ENCODE measurements at regions not wholly inside any gene's neighbourhood (a gene's known extent, or its start where the extent isn't known, plus 50 kb on each side); places are given as distances from the start of the nearest gene placed in this dataset.

- Histone ChIP-seq H3K79me2 (ENCODE audit: insufficient read depth, low read depth) (no peaks in the 10 kb centered on the region), H3K4me2 (no peak overlapping the region), H2AFZ (ENCODE audit: low read depth) (no peak overlapping the region), H3K27me3 (ENCODE audit: insufficient read depth, low read depth) (no peaks in the 10 kb centered on the region), H3K27ac (no peak overlapping the region), H3K4me3 (IDR thresholded peaks at IDR 0.05; ENCODE audit: insufficient read depth, low read depth, low read length) (no peak overlapping the region), H3K4me1 (ENCODE audit: low read depth, poor library complexity, severe bottlenecking) (peaks cover 29% of the 10 kb centered on the region), H3K9ac (no peak overlapping the region), H4K20me1 (ENCODE audit: insufficient read depth) (no peaks in the 10 kb centered on the region), H3K36me3 (ENCODE audit: insufficient read depth) (no peaks in the 10 kb centered on the region)
- no peak for TF ChIP-seq CTCF (conservative IDR thresholded peaks at IDR 0.05; ENCODE audit: low read depth, low read length)
These were observed 184.0 kb upstream of the TBL1X start for GRCh38 chrX:9280831-9281230.

- H3K27me3 ChIP-seq (ENCODE audit: insufficient read depth, low read depth): no peaks in the 10 kb centered on the region
- H3K27ac ChIP-seq: no peak overlapping the region
- TF ChIP-seq CTCF (conservative IDR thresholded peaks at IDR 0.05; ENCODE audit: low read depth, low read length): no peak
- no peaks in the 10 kb centered on the region for H3K36me3 ChIP-seq (ENCODE audit: insufficient read depth)
- no peaks in the 10 kb centered on the region for H4K20me1 ChIP-seq (ENCODE audit: insufficient read depth)
- H3K4me2 ChIP-seq: no peak overlapping the region
- H3K79me2 ChIP-seq (ENCODE audit: insufficient read depth, low read depth): no peaks in the 10 kb centered on the region
- H3K4me1 ChIP-seq (ENCODE audit: low read depth, poor library complexity, severe bottlenecking): peaks cover 29% of the 10 kb centered on the region
- H2AFZ ChIP-seq (ENCODE audit: low read depth): no peak overlapping the region
- H3K9ac ChIP-seq: no peak overlapping the region
- H3K4me3 ChIP-seq (IDR thresholded peaks at IDR 0.05; ENCODE audit: insufficient read depth, low read depth, low read length): no peak overlapping the region
These were observed 182.5 kb upstream of the TBL1X start for GRCh38 chrX:9282325-9282724.

GRCh38 chrX:9285342-9285771, 179.5 kb upstream of the TBL1X start:
- H3K27ac ChIP-seq: no peak overlapping the region
- no peak overlapping the region for H3K4me3 ChIP-seq (IDR thresholded peaks at IDR 0.05; ENCODE audit: insufficient read depth, low read depth, low read length)
- no peaks in the 10 kb centered on the region for H3K36me3 ChIP-seq (ENCODE audit: insufficient read depth)
- no peak overlapping the region for H3K9ac ChIP-seq
- H3K4me1 ChIP-seq (ENCODE audit: low read depth, poor library complexity, severe bottlenecking): peaks cover 3% of the 10 kb centered on the region
- H3K79me2 ChIP-seq (ENCODE audit: insufficient read depth, low read depth): no peaks in the 10 kb centered on the region
- TF ChIP-seq CTCF (conservative IDR thresholded peaks at IDR 0.05; ENCODE audit: low read depth, low read length): no peak
- no peak overlapping the region for H2AFZ ChIP-seq (ENCODE audit: low read depth)
- H3K27me3 ChIP-seq (ENCODE audit: insufficient read depth, low read depth): no peaks in the 10 kb centered on the region
- no peaks in the 10 kb centered on the region for H4K20me1 ChIP-seq (ENCODE audit: insufficient read depth)
- H3K4me2 ChIP-seq: no peak overlapping the region

GRCh38 chrX:9286234-9286633, 178.6 kb upstream of the TBL1X start:
- Histone ChIP-seq H3K4me1 (ENCODE audit: low read depth, poor library complexity, severe bottlenecking) (no peaks in the 10 kb centered on the region), H3K27me3 (ENCODE audit: insufficient read depth, low read depth) (no peaks in the 10 kb centered on the region), H2AFZ (ENCODE audit: low read depth) (no peak overlapping the region), H3K9ac (no peak overlapping the region), H4K20me1 (ENCODE audit: insufficient read depth) (no peaks in the 10 kb centered on the region), H3K27ac (no peak overlapping the region), H3K79me2 (ENCODE audit: insufficient read depth, low read depth) (no peaks in the 10 kb centered on the region), H3K4me3 (IDR thresholded peaks at IDR 0.05; ENCODE audit: insufficient read depth, low read depth, low read length) (no peak overlapping the region), H3K36me3 (ENCODE audit: insufficient read depth) (no peaks in the 10 kb centered on the region), H3K4me2 (no peak overlapping the region)
- no peak for TF ChIP-seq CTCF (conservative IDR thresholded peaks at IDR 0.05; ENCODE audit: low read depth, low read length)
